Body of pancreas (tissue), 4 donors: ENCODE measurements at regions not wholly inside any gene's neighbourhood (a gene's known extent, or its start where the extent isn't known, plus 50 kb on each side); places are given as distances from the start of the nearest gene placed in this dataset.

ENCODE experiments used
- ATAC-seq: fragments of 150-250 bp; one replicate; pipeline ENCODE4 v1.9.1; 2016
- DNase-seq, 4 donors: peaks; one replicate each; pipeline ENCODE4 v3.0.0-alpha.2; 2019
- H3K27ac ChIP-seq, 4 donors: fragments of 200-600 bp; sonication (generic); 1 replicate in 3 of 4; 2 replicates in 1 of 4; pipeline versions ENCODE4 v1.5.1 to v1.6.1; 2016 to 2019; ENCODE audit warnings: mild to moderate bottlenecking in 1 of 4, mixed read lengths in 1 of 4, moderate library complexity in 1 of 4
- H3K27me3 ChIP-seq, 2 donors: fragments of 200-600 bp; sonication (generic); one replicate each; pipeline ENCODE4 v1.6.0; 2016; ENCODE audit warnings: mild to moderate bottlenecking in 1 of 2
- H3K36me3 ChIP-seq, 2 donors: fragments of 200-600 bp; sonication (generic); replicated peaks in 1 of 2; 2 replicates each; pipeline ENCODE4 v1.5.1; 2016; ENCODE audit warnings: low read depth in 2 of 2; ENCODE audit not compliant: insufficient read depth in 1 of 2
- H3K4me1 ChIP-seq: fragments of 200-600 bp; sonication (generic); one replicate; pipeline ENCODE4 v1.6.0; 2016
- H3K4me3 ChIP-seq, 2 donors: fragments of 200-600 bp; sonication (generic); 1 replicate in 1 of 2; 2 replicates in 1 of 2; pipeline ENCODE4 v1.5.1; 2016 to 2019
- H3K9me3 ChIP-seq, 3 donors: fragments of 200-600 bp; sonication (generic); 1 replicate in 2 of 3; 2 replicates in 1 of 3; pipeline ENCODE4 v1.5.1; 2016
- POLR2A ChIP-seq, 3 donors: fragments of 450-650 bp; IDR thresholded peaks; one replicate each; pipeline ENCODE4 v1.6.1; 2016; ENCODE audit warnings: antibody characterized with exemption in 3 of 3, mild to moderate bottlenecking in 2 of 3
- WGBS, 2 donors: methylation state at CpG; one replicate each; pipeline ENCODE4 v1.1.5; 2017; 5-methylcytosine and 5-hydroxymethylcytosine counted together
- intact Hi-C: fragments of 100-400 bp; cut with DNase I; formaldehyde crosslinking; loops from one replicate; pipeline ENCODE4 v1.15.1; 2023
- TF ChIP-seq, protein P1 (sequence below), 7 experiments: fragments of 450-650 bp in 4 of 7; fragments of 200-600 bp in 3 of 7; sonication (generic) in 3 of 7; IDR thresholded peaks; one replicate each; pipeline ENCODE4 v1.5.1; 2016 to 2019; ENCODE audit warnings: antibody characterized with exemption in 7 of 7

DNA sequence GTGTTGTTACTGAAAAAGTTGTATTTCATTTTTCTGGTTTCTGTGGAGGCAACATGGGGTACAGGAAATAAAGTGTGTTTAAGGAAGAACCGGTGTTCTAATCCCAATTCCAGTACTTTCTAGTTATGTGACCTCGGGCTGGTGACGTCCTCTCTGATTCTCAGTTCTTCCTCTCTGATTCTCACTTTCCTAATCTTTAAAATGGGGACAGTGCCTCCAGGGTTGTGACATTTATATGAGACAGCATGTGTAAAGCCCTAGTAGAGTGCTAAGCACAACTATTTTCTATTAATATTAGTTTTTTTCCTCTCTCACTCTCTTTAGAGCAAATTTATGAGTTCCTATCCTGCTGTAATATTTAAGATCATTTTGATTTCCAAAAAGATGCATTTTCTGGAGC is 50.9 kb upstream of the PTPDC1 start:
- intact Hi-C loops: no loop called here
- WGBS, 2 donors: 84 to 92% methylated on average over 3 of the region's 3 CpGs
- no peak for DNase-seq

GRCh38 chr9:94031946-94032345 is 52.3 kb upstream of the PTPDC1 start:
- WGBS, 2 donors: 68 to 74% methylated on average over 3 of the region's 3 CpGs
- no peaks in the 10 kb centered on the region for H3K9me3 ChIP-seq
- TF ChIP-seq, protein P1, sequence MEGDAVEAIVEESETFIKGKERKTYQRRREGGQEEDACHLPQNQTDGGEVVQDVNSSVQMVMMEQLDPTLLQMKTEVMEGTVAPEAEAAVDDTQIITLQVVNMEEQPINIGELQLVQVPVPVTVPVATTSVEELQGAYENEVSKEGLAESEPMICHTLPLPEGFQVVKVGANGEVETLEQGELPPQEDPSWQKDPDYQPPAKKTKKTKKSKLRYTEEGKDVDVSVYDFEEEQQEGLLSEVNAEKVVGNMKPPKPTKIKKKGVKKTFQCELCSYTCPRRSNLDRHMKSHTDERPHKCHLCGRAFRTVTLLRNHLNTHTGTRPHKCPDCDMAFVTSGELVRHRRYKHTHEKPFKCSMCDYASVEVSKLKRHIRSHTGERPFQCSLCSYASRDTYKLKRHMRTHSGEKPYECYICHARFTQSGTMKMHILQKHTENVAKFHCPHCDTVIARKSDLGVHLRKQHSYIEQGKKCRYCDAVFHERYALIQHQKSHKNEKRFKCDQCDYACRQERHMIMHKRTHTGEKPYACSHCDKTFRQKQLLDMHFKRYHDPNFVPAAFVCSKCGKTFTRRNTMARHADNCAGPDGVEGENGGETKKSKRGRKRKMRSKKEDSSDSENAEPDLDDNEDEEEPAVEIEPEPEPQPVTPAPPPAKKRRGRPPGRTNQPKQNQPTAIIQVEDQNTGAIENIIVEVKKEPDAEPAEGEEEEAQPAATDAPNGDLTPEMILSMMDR (IDR thresholded peaks at IDR 0.05): no peak
- TF ChIP-seq POLR2A (IDR thresholded peaks at IDR 0.05): no peak
- DNase-seq: no peak
- no peak overlapping the region for H3K4me3 ChIP-seq
- peaks cover 20% of the 10 kb centered on the region for H3K4me1 ChIP-seq
- H3K36me3 ChIP-seq: no peaks in the 10 kb centered on the region
- H3K27me3 ChIP-seq: no peaks in the 10 kb centered on the region
- no peak for ATAC-seq
- no peak overlapping the region for H3K27ac ChIP-seq
- intact Hi-C loops: no loop called here

More for the DNA sequence above, 50.9 kb upstream of the PTPDC1 start:
- H3K4me3 ChIP-seq: no peak overlapping the region
- H3K27ac ChIP-seq: no peak overlapping the region
- TF ChIP-seq POLR2A (IDR thresholded peaks at IDR 0.05): no peak
- TF ChIP-seq, protein P1 (IDR thresholded peaks at IDR 0.05): no peak
- H3K36me3 ChIP-seq: no peaks in the 10 kb centered on the region
- ATAC-seq: no peak
- H3K9me3 ChIP-seq: no peaks in the 10 kb centered on the region
- peaks cover 20% of the 10 kb centered on the region for H3K4me1 ChIP-seq
- H3K27me3 ChIP-seq: no peaks in the 10 kb centered on the region

DNA sequence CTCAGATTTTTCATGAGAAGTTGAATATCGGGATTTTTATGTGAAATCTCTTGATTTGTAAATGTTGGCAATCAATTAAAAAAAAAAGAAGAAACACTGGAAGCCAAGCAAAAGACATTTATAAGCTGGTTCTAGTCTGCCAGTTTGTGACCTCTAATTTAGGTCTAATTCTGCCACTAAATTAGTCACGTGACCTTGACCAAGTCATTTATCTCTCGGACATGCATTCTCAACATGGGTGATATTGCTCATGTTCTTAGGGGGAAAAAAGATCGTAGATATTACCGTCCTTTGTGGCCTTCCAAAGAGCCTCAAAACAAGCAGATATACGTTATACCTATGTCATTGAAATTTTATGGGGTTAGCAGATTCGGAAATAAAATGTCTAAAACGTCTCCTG is 52.9 kb upstream of the PTPDC1 start:
- ATAC-seq: no peak
- peaks cover 20% of the 10 kb centered on the region for H3K4me1 ChIP-seq
- TF ChIP-seq POLR2A (IDR thresholded peaks at IDR 0.05): no peak
- TF ChIP-seq, protein P1 (IDR thresholded peaks at IDR 0.05): no peak
- 24 to 28% methylated on average over 8 of the region's 8 CpGs for WGBS, 2 donors
- DNase-seq: no peak
- H3K4me3 ChIP-seq: peak overlapping the region; percentile 68 to 93
- no peaks in the 10 kb centered on the region for H3K36me3 ChIP-seq
- no peaks in the 10 kb centered on the region for H3K9me3 ChIP-seq
- intact Hi-C loops: no loop called here
- H3K27me3 ChIP-seq: no peaks in the 10 kb centered on the region
- H3K27ac ChIP-seq: peak overlapping the region in 2 of 4 donors; percentile 69 to 82

GRCh38 chr9:94030318-94031179 is 53.7 kb upstream of the PTPDC1 start:
- Histone ChIP-seq H3K4me1 (peaks cover 20% of the 10 kb centered on the region), H3K36me3 (no peaks in the 10 kb centered on the region), H3K27ac (peak overlapping the region; percentile 37 to 82 (median 74)), H3K4me3 (peak overlapping the region; percentile 68 to 93), H3K27me3 (no peaks in the 10 kb centered on the region), H3K9me3 (no peaks in the 10 kb centered on the region)
- DNase-seq (peak; percentile 83 to 87 (median 85)), ATAC-seq (peak; percentile 99)
- 0% methylated on average over 21 to 82 of the region's 97 CpGs for WGBS, 2 donors
- intact Hi-C loops: no loop called here
- TF ChIP-seq, protein P1 (IDR thresholded peaks at IDR 0.05): peak in 1 of 7 experiments; percentile 11
- TF ChIP-seq POLR2A (IDR thresholded peaks at IDR 0.05): peak; percentile 63 to 69 (median 64)
